ENCODE measurements at regions not wholly inside any gene's neighbourhood (a gene's known extent, or its start where the extent isn't known, plus 50 kb on each side); places are given as distances from the start of the nearest gene placed in this dataset.

- no peak overlapping the region for H3K4me3 ChIP-seq (ENCODE audit: low read depth, low read length)
- DNase-seq (ENCODE audit: low read depth), result no peak
These were observed 199.2 kb downstream of the TBXT start for GRCh38 chr6:165968408-165968807.

GRCh38 chr6:165967810-165968407 is 199.7 kb downstream of the TBXT start:
- no peak for DNase-seq (ENCODE audit: low read depth)
- no peak overlapping the region for H3K4me3 ChIP-seq (ENCODE audit: low read depth, low read length)

GRCh38 chr6:165963750-165964149 is 203.9 kb downstream of the TBXT start:
- DNase-seq (ENCODE audit: low read depth), result no peak
- no peak overlapping the region for H3K4me3 ChIP-seq (ENCODE audit: low read depth, low read length)

- H3K4me3 ChIP-seq (ENCODE audit: low read depth, low read length), result no peak overlapping the region
- DNase-seq (ENCODE audit: low read depth), result no peak
These were observed 205.3 kb downstream of the TBXT start for GRCh38 chr6:165962366-165962765.

GRCh38 chr6:165961233-165961632 is 206.4 kb downstream of the TBXT start:
- H3K4me3 ChIP-seq (ENCODE audit: low read depth, low read length), result no peak overlapping the region
- no peak for DNase-seq (ENCODE audit: low read depth)

- no peak for DNase-seq (ENCODE audit: low read depth)
- H3K4me3 ChIP-seq (ENCODE audit: low read depth, low read length), result no peak overlapping the region
These were observed 207.0 kb downstream of the TBXT start for GRCh38 chr6:165960695-165961094.

GRCh38 chr6:165959627-165960026 is 208.0 kb downstream of the TBXT start:
- DNase-seq (ENCODE audit: low read depth), result no peak
- H3K4me3 ChIP-seq (ENCODE audit: low read depth, low read length), result no peak overlapping the region

- no peak overlapping the region for H3K4me3 ChIP-seq (ENCODE audit: low read depth, low read length)
- no peak for DNase-seq (ENCODE audit: low read depth)
These were observed 210.8 kb downstream of the TBXT start for GRCh38 chr6:165956874-165957273.

- DNase-seq (ENCODE audit: low read depth), result no peak
- no peak overlapping the region for H3K4me3 ChIP-seq (ENCODE audit: low read depth, low read length)
These were observed 215.1 kb downstream of the TBXT start for GRCh38 chr6:165952514-165952913.

GRCh38 chr6:165950316-165950715 is 217.3 kb downstream of the TBXT start:
- no peak overlapping the region for H3K4me3 ChIP-seq (ENCODE audit: low read depth, low read length)
- DNase-seq (ENCODE audit: low read depth), result no peak

GRCh38 chr6:165949324-165949723 is 218.3 kb downstream of the TBXT start:
- no peak for DNase-seq (ENCODE audit: low read depth)

GRCh38 chr6:165944002-165944466 is 223.6 kb downstream of the TBXT start:
- H3K4me3 ChIP-seq (ENCODE audit: low read depth, low read length), result no peak overlapping the region
- no peak for DNase-seq (ENCODE audit: low read depth)

More at GRCh38 chr6:165949324-165949723, 218.3 kb downstream of the TBXT start:
- H3K4me3 ChIP-seq (ENCODE audit: low read depth, low read length), result no peak overlapping the region

- no peak overlapping the region for H3K4me3 ChIP-seq (ENCODE audit: low read depth, low read length)
- DNase-seq (ENCODE audit: low read depth), result no peak
These were observed 225.9 kb downstream of the TBXT start for GRCh38 chr6:165941786-165942185.

GRCh38 chr6:165941249-165941775 is 226.3 kb downstream of the TBXT start:
- H3K4me3 ChIP-seq (ENCODE audit: low read depth, low read length), result no peak overlapping the region
- DNase-seq (ENCODE audit: low read depth), result no peak

- DNase-seq (ENCODE audit: low read depth), result no peak
- no peak overlapping the region for H3K4me3 ChIP-seq (ENCODE audit: low read depth, low read length)
These were observed 227.3 kb downstream of the TBXT start for GRCh38 chr6:165940366-165940765.

GRCh38 chr6:165939601-165940290 is 227.9 kb downstream of the TBXT start:
- H3K4me3 ChIP-seq (ENCODE audit: low read depth, low read length), result no peak overlapping the region

GRCh38 chr6:165939047-165939446 is 228.6 kb downstream of the TBXT start:
- no peak for DNase-seq (ENCODE audit: low read depth)
- no peak overlapping the region for H3K4me3 ChIP-seq (ENCODE audit: low read depth, low read length)

More at GRCh38 chr6:165939601-165940290, 227.9 kb downstream of the TBXT start:
- DNase-seq (ENCODE audit: low read depth), result no peak

- no peak overlapping the region for H3K4me3 ChIP-seq (ENCODE audit: low read depth, low read length)
- no peak for DNase-seq (ENCODE audit: low read depth)
These were observed 229.9 kb downstream of the TBXT start for GRCh38 chr6:165937564-165938358.

GRCh38 chr6:165936660-165937059 is 231.0 kb downstream of the TBXT start:
- H3K4me3 ChIP-seq (ENCODE audit: low read depth, low read length), result no peak overlapping the region
- no peak for DNase-seq (ENCODE audit: low read depth)

- no peak for DNase-seq (ENCODE audit: low read depth)
These were observed 231.6 kb downstream of the TBXT start for GRCh38 chr6:165936096-165936495.

More at GRCh38 chr6:165936096-165936495, 231.6 kb downstream of the TBXT start:
- H3K4me3 ChIP-seq (ENCODE audit: low read depth, low read length), result no peak overlapping the region

Data from skeletal muscle cell (primary cell).